H1 (cell line): ENCODE measurements at regions not wholly inside any gene's neighbourhood (a gene's known extent, or its start where the extent isn't known, plus 50 kb on each side); places are given as distances from the start of the nearest gene placed in this dataset.

ENCODE experiments used
- CTCF ChIA-PET: fragments of 300-600 bp; sonication (Branson Sonifier 250); formaldehyde crosslinking; loops from one replicate; lab custom pipeline; 2021; ENCODE audit not compliant: partially characterized antibody; lab: Charles Lee
- POLR2A ChIA-PET: fragments of 300-600 bp; sonication (Branson Sonifier 250); formaldehyde crosslinking; loops from one replicate; lab custom pipeline; 2021; ENCODE audit warnings: inconsistent platforms; ENCODE audit not compliant: partially characterized antibody; lab: Charles Lee
- DNase-seq, 2 experiments: peaks; one replicate each; pipeline versions ENCODE4 v3.0.0 to v3.0.0-alpha.2; 2010 to 2022; ENCODE audit warnings: low spot score in 2 of 2, low read depth in 1 of 2, mixed read lengths in 1 of 2
- FAIRE-seq: peaks from 2 replicates; lab custom pipeline; 2011; peaks lifted over from hg19 to GRCh38; lab: Jason Lieb, UNC
- H2AFZ ChIP-seq: 2 replicates; pipeline ENCODE4 v1.8.1; 2012; ENCODE audit warnings: low read length, inconsistent platforms
- H2AK5ac ChIP-seq: 2 replicates; pipeline ENCODE4 v1.6.1; 2013; ENCODE audit warnings: low read depth, low read length
- H2BK120ac ChIP-seq: replicated peaks from 2 replicates; pipeline ENCODE3; 2013; ENCODE audit warnings: low read depth, low read length, inconsistent platforms
- H2BK12ac ChIP-seq: 2 replicates; pipeline ENCODE4 v1.6.1; 2013; ENCODE audit warnings: low read depth, low read length
- H2BK15ac ChIP-seq: 2 replicates; pipeline ENCODE4 v1.6.1; 2013; ENCODE audit warnings: low read length
- H2BK20ac ChIP-seq: 2 replicates; pipeline ENCODE4 v1.6.1; 2013; ENCODE audit warnings: low read length
- H2BK5ac ChIP-seq: 2 replicates; pipeline ENCODE4 v1.6.1; 2013; ENCODE audit warnings: low read depth, low read length
- H3K14ac ChIP-seq: 2 replicates; pipeline ENCODE4 v1.6.1; 2013; ENCODE audit warnings: inconsistent platforms; ENCODE audit not compliant: insufficient read length
- H3K18ac ChIP-seq: 2 replicates; pipeline ENCODE4 v1.6.1; 2013; ENCODE audit warnings: low read length; ENCODE audit errors: extremely low read depth
- H3K23ac ChIP-seq: 2 replicates; pipeline ENCODE4 v1.6.1; 2013; ENCODE audit warnings: inconsistent platforms; ENCODE audit not compliant: insufficient read length
- H3K23me2 ChIP-seq: 2 replicates; pipeline ENCODE4 v1.6.1; 2013; ENCODE audit warnings: low read depth, low read length
- H3K27ac ChIP-seq: 2 replicates; pipeline ENCODE4 v1.6.1; 2011; ENCODE audit warnings: low read depth, low read length, inconsistent platforms
- H3K27me3 ChIP-seq, 4 experiments: replicated peaks in 1 of 4; 1 replicate in 1 of 4; 2 replicates in 3 of 4; pipeline versions ENCODE4 v1.6.1 to v1.8.1; 2011 to 2013; ENCODE audit warnings: low read length in 3 of 4, mild to moderate bottlenecking in 3 of 4, inconsistent platforms in 2 of 4, mixed read lengths in 2 of 4, moderate library complexity in 1 of 4; ENCODE audit not compliant: control insufficient read depth in 3 of 4, insufficient read depth in 3 of 4; ENCODE audit errors: extremely low read depth in 1 of 4
- H3K36me3 ChIP-seq, 4 experiments: 2 replicates each; pipeline versions ENCODE4 v1.6.1 to v1.8.1; 2011 to 2013; ENCODE audit warnings: mild to moderate bottlenecking in 4 of 4, low read length in 3 of 4, moderate library complexity in 2 of 4, control low read depth in 1 of 4, inconsistent platforms in 1 of 4; ENCODE audit not compliant: insufficient read depth in 4 of 4, control insufficient read depth in 2 of 4
- H3K4ac ChIP-seq: replicated peaks from 2 replicates; pipeline ENCODE3; 2013; ENCODE audit warnings: low read length, low read depth, mixed read lengths, inconsistent platforms; ENCODE audit not compliant: insufficient read length
- H3K4me1 ChIP-seq, 4 experiments: replicated peaks in 1 of 4; 1 replicate in 1 of 4; 2 replicates in 3 of 4; pipeline versions ENCODE4 v1.6.1 to v1.8.1; 2011 to 2013; ENCODE audit warnings: low read length in 3 of 4, inconsistent platforms in 2 of 4, mixed read lengths in 1 of 4; ENCODE audit not compliant: insufficient read depth in 4 of 4, control insufficient read depth in 3 of 4
- H3K4me2 ChIP-seq, 2 experiments: 2 replicates each; pipeline versions ENCODE4 v1.6.1 to v1.8.1; 2011 to 2013; ENCODE audit warnings: low read depth in 2 of 2, low read length in 2 of 2, control low read depth in 1 of 2, inconsistent platforms in 1 of 2, mild to moderate bottlenecking in 1 of 2; ENCODE audit not compliant: insufficient read depth in 1 of 2
- H3K4me3 ChIP-seq, 4 experiments: fragments of 200-600, 300-600 bp in 1 of 4; sonication (generic), shearing (Covaris generic), sonication (Bioruptor Twin) in 1 of 4; 2 replicates each; pipeline versions ENCODE4 v1.5.1 to v1.8.1; 2011 to 2016; ENCODE audit warnings: low read length in 4 of 4, low read depth in 3 of 4, control low read depth in 2 of 4, inconsistent platforms in 2 of 4, mild to moderate bottlenecking in 2 of 4, mixed read lengths in 1 of 4, moderate library complexity in 1 of 4; ENCODE audit not compliant: insufficient read depth in 2 of 4; ENCODE audit errors: extremely low read depth in 1 of 4
- H3K56ac ChIP-seq: replicated peaks from 2 replicates; pipeline ENCODE3; 2013; ENCODE audit warnings: low read depth, mild to moderate bottlenecking, mixed read lengths, low read length, inconsistent platforms; ENCODE audit not compliant: insufficient read length
- H3K79me1 ChIP-seq: 2 replicates; pipeline ENCODE4 v1.6.1; 2013; ENCODE audit warnings: low read depth, low read length, control low read depth
- H3K79me2 ChIP-seq, 2 experiments: 2 replicates each; pipeline versions ENCODE4 v1.6.1 to v1.8.1; 2012 to 2013; ENCODE audit warnings: low read length in 2 of 2, mild to moderate bottlenecking in 2 of 2, inconsistent platforms in 1 of 2; ENCODE audit not compliant: insufficient read depth in 2 of 2, control insufficient read depth in 1 of 2
- H3K9ac ChIP-seq, 4 experiments: replicated peaks in 1 of 4; 1 replicate in 1 of 4; 2 replicates in 3 of 4; pipeline versions ENCODE4 v1.6.1 to v1.8.1; 2011 to 2013; ENCODE audit warnings: low read depth in 3 of 4, low read length in 3 of 4, control low read depth in 2 of 4, mild to moderate bottlenecking in 2 of 4, moderate library complexity in 2 of 4, inconsistent platforms in 1 of 4; ENCODE audit errors: extremely low read depth in 1 of 4
- H3K9me3 ChIP-seq, 2 experiments: 2 replicates each; pipeline versions ENCODE4 v1.6.1 to v1.8.1; 2012 to 2013; ENCODE audit warnings: mild to moderate bottlenecking in 2 of 2, moderate library complexity in 2 of 2, control low read depth in 1 of 2, inconsistent platforms in 1 of 2, low read depth in 1 of 2, low read length in 1 of 2, mixed read lengths in 1 of 2; ENCODE audit not compliant: insufficient read depth in 2 of 2
- H4K20me1 ChIP-seq, 2 experiments: replicated peaks in 1 of 2; 2 replicates each; pipeline versions ENCODE3 to v1.8.1; 2011 to 2013; ENCODE audit warnings: inconsistent platforms in 2 of 2, low read length in 2 of 2, mild to moderate bottlenecking in 1 of 2; ENCODE audit not compliant: insufficient read depth in 2 of 2, control insufficient read depth in 1 of 2
- H4K5ac ChIP-seq: 2 replicates; pipeline ENCODE4 v1.6.1; 2013; ENCODE audit warnings: low read length, low read depth, mixed read lengths, inconsistent platforms; ENCODE audit not compliant: insufficient read length
- H4K8ac ChIP-seq: 2 replicates; pipeline ENCODE4 v1.8.0; 2013; ENCODE audit warnings: mild to moderate bottlenecking, moderate library complexity, low read length, inconsistent platforms; ENCODE audit not compliant: insufficient read depth; ENCODE audit errors: extremely low read depth
- H4K91ac ChIP-seq: replicated peaks from 2 replicates; pipeline ENCODE3; 2013; ENCODE audit warnings: low read length, mixed read lengths, inconsistent platforms; ENCODE audit not compliant: insufficient read length
- JUND ChIP-seq: IDR thresholded peaks from 2 replicates; pipeline ENCODE4 v1.6.1; 2011; ENCODE audit warnings: mild to moderate bottlenecking, improper control_type of control experiment, low read length
- SP1 ChIP-seq: IDR thresholded peaks from 2 replicates; pipeline ENCODE4 v1.6.1; 2011; ENCODE audit warnings: low read depth, low read length
- TBP ChIP-seq: IDR thresholded peaks from 2 replicates; pipeline ENCODE4 v1.6.1; 2011; ENCODE audit warnings: low read depth, low read length, improper control_type of control experiment
- WGBS, 2 experiments: shearing (Covaris generic) in 1 of 2; methylation state at CpG; one replicate each; pipeline versions ENCODE4 v1.1.6 to v1.1.7; 2013 to 2015; ENCODE audit warnings: low lambda C conversion rate in 2 of 2, mixed read lengths in 2 of 2, inconsistent platforms in 1 of 2, low coverage in 1 of 2, missing lambda C conversion rate in 1 of 2; ENCODE audit not compliant: insufficient replicate concordance in 2 of 2, insufficient coverage in 1 of 2, insufficient read length in 1 of 2; ENCODE audit errors: extremely low coverage in 1 of 2, missing lambda C conversion rate in 1 of 2; 5-methylcytosine and 5-hydroxymethylcytosine counted together

- POLR2A ChIA-PET: no interaction called here
- CTCF ChIA-PET: interaction anchor here (1.0 to 2.1 kb wide), 5 partner anchors 11 to 161 kb away, joined by 3 to 5 read pairs (median 4); no protein-coding TSS in a partner anchor
Measured at GRCh38 chr10:44696496-44696895, 214.6 kb upstream of the TMEM72 start.

More at GRCh38 chr10:44696496-44696895, 214.6 kb upstream of the TMEM72 start:
- no peak for DNase-seq
- H2BK12ac ChIP-seq: no peak overlapping the region
- H4K91ac ChIP-seq: no peak overlapping the region
- H3K4ac ChIP-seq: no peak overlapping the region
- no peak overlapping the region for H3K9ac ChIP-seq
- no peaks in the 10 kb centered on the region for H3K36me3 ChIP-seq
- H4K5ac ChIP-seq: no peak overlapping the region
- H3K79me2 ChIP-seq: no peaks in the 10 kb centered on the region
- no peak overlapping the region for H3K4me2 ChIP-seq
- no peak for TF ChIP-seq TBP
- no peak for TF ChIP-seq SP1
- no peak for TF ChIP-seq JUND
- H2BK120ac ChIP-seq: no peak overlapping the region
- H2BK5ac ChIP-seq: no peak overlapping the region
- no peak overlapping the region for H3K18ac ChIP-seq
- FAIRE-seq: no peak
- no peak overlapping the region for H3K14ac ChIP-seq
- H2BK20ac ChIP-seq: no peak overlapping the region
- H2BK15ac ChIP-seq: no peak overlapping the region
- H3K79me1 ChIP-seq: no peaks in the 10 kb centered on the region
- no peaks in the 10 kb centered on the region for H4K20me1 ChIP-seq
- no peak overlapping the region for H3K27ac ChIP-seq
- H2AK5ac ChIP-seq: no peak overlapping the region
- no peak overlapping the region for H3K23ac ChIP-seq
- 84% methylated on average over 6 of the region's 6 CpGs; no CpG with 5 or more reads in 1 of the 2 experiments for WGBS, 2 experiments
- H2AFZ ChIP-seq: peak overlapping the region; percentile 94; the same call in 1 of the 2 replicates
- H3K4me3 ChIP-seq: no peak overlapping the region
- H3K27me3 ChIP-seq: no peaks in the 10 kb centered on the region
- no peak overlapping the region for H4K8ac ChIP-seq
- no peaks in the 10 kb centered on the region for H3K9me3 ChIP-seq
- H3K4me1 ChIP-seq: no peaks in the 10 kb centered on the region
- no peak overlapping the region for H3K56ac ChIP-seq
- no peaks in the 10 kb centered on the region; the same call in 1 of the 2 replicates for H3K23me2 ChIP-seq
